GM13977 (cell line): ENCODE measurements at regions not wholly inside any gene's neighbourhood (a gene's known extent, or its start where the extent isn't known, plus 50 kb on each side); places are given as distances from the start of the nearest gene placed in this dataset.

Experiments used
- DNase-seq: peaks from one replicate; pipeline ENCODE4 v3.0.0; 2012; ENCODE audit warnings: low spot score
- CTCF ChIP-seq: IDR thresholded peaks from 2 replicates; pipeline ENCODE4 v1.5.1; 2012; ENCODE audit warnings: mild to moderate bottlenecking, control low read depth; ENCODE audit not compliant: insufficient read depth; ENCODE audit errors: extremely low read depth, missing control alignments
- in situ Hi-C: fragments of 300-500 bp; cut with MboI; formaldehyde crosslinking; loops from one replicate; pipeline ENCODE4 v1.12.0; 2022; ENCODE audit warnings: low sequenced_read_pairs, low pct_unique_long_range_greater_than_20kb, mixed read lengths, inconsistent platforms; ENCODE audit not compliant: unreplicated experiment

GRCh38 chr5:4442221-4442620 lies 697.9 kb upstream of the ADAMTS16 start:
- no peak for DNase-seq
- no peak for TF ChIP-seq CTCF
- in situ Hi-C loops: no loop called here

- in situ Hi-C loops: no loop called here
- DNase-seq: no peak
- no peak for TF ChIP-seq CTCF
Measured at GRCh38 chr5:4447657-4448056, 692.5 kb upstream of the ADAMTS16 start.

DNA sequence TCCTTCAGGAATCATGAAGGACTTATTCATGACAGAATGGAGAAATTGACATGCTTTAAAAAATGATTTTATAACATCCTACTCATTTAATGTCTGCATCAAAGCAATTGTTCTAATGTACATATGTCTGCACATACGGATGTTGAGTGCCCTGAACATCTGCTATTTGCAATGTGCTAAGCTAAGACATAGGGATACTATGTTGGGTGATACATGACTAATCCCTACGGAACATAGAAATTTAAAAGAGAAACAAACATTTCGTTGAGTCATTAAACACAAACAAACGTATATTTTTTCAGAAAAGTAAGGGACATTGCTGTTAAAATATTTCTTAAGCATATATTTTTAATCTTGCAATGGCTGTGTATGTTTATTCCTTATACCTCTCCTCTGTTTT lies 686.5 kb upstream of the ADAMTS16 start:
- DNase-seq: no peak
- in situ Hi-C loops: no loop called here
- TF ChIP-seq CTCF: no peak

DNA sequence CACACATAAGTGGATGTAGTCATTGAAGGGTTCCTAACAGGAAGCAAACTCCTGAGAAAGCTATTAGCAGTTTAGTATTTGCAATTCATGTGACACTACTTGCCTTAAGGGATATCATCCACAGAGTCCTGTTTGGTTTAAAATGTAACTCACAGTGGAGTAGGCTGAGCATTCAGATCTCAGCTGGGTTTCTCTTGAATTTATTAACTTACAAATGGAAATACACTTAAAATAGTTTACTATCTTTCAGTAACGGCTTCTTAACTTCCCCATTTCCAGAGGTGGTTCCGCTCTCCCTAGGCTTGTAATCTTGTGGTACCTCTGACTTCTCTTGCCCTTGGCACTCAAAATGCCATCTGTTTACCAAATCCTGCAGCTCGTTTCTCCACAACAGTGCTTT lies 660.7 kb upstream of the ADAMTS16 start:
- no peak for TF ChIP-seq CTCF
- in situ Hi-C loops: no loop called here
- DNase-seq: no peak

DNA sequence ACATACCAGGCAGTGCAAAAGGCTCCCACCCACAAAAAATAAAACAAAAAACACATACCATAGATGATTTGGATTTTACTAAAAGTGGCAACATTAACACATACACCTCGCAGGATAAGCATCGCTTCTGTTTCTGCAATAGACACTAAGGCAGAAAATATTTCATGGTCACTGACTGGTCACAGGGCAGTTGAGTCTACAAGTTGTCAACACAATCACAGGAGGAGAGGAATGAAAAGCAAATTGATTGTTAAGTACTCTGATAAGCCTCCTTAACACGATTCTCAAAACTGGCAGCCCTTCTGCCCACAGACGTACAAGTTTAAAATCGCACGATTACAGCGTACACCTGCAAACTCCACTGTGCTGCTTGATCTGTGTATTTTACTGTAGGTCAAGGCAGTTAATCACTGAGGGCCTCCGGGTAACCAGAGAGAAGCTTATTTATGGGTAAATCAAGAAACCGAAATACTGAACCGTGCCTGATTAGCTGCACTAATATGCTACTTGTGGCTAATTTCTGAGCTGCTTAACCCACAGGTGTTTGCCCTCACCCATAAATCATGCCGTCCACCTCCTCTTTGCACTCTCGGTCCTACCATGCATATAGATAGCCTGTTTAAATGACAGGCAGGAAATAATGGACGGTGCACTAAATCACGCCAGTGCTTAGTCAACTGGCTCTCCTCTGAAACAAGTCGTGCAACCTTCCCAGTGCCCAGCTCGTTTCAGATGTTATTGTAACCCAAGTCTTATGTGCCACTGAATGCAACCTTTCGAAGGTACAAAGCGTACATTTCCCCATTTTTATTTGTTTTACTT lies 659.4 kb upstream of the ADAMTS16 start:
- no peak for TF ChIP-seq CTCF
- in situ Hi-C loops: no loop called here
- no peak for DNase-seq

DNA sequence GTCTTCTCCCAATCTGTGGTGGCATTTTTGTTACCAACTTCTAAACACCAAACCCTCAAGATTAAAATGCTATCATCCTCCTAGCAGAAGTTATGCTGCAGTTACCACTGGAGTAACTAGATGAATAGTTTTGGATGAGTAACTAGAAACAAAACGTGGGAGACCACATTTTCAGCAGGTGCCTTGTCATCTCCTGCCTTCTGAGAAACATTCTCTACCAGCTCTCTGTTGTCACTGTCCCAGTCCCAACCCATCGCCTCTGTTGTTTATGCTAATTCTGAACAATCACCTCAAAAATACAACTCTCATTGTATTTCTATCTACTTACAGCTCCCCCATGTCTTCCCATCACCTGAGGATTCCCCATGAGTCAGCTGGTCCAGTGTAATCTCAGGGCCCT lies 652.5 kb upstream of the ADAMTS16 start:
- no peak for TF ChIP-seq CTCF
- in situ Hi-C loops: no loop called here
- DNase-seq: no peak
